CD4-positive, alpha-beta T cell treated with Interleukin-2 at 100 ng/mL for 4 hours (primary cell): ENCODE measurements at regions not wholly inside any gene's neighbourhood (a gene's known extent, or its start where the extent isn't known, plus 50 kb on each side); places are given as distances from the start of the nearest gene placed in this dataset.
A peak's percentile ranks its signal among the peaks of the same experiment; 100 is the strongest.

Experiments used
- DNase-seq: peaks from one replicate; pipeline ENCODE4 v3.0.0-alpha.2; 2020; ENCODE audit warnings: low spot score

DNA sequence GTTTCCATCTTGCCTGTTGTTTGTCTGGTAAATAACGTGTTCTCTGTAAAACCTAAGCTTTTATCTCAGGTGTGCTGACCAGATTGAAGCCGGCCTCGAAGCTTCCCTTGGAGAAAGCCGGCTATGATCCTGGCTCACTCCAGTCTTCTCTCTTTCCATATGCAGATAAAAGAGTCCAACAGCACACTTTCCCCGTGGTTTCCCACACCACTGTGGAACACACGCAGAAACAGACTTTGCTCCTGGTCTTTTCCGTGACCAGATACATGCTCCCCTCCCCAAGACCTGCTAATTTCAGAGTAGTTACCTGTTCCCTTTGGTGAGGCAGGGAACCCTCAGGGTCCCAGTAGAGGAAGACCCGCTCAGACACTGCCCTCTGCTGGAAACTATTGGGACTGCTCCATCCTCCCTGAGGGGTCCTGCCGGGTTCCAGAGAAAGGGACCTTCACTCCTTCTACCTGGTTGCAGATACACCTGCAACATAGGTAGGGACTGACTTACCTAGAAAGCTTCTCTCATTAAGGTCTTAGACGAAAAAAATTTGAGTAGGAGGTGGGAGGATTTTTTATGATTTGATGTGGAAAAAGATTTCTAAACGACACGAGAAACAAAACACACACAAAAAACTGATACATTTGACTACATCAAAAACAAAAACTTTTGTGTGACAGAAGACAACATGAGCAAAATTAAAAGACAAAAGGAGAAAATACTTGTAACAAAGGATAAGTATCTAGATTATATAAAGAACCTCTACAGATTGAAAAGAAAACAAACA is 415.4 kb upstream of the CCDC196 start:
- peak; percentile 75 for DNase-seq

DNA sequence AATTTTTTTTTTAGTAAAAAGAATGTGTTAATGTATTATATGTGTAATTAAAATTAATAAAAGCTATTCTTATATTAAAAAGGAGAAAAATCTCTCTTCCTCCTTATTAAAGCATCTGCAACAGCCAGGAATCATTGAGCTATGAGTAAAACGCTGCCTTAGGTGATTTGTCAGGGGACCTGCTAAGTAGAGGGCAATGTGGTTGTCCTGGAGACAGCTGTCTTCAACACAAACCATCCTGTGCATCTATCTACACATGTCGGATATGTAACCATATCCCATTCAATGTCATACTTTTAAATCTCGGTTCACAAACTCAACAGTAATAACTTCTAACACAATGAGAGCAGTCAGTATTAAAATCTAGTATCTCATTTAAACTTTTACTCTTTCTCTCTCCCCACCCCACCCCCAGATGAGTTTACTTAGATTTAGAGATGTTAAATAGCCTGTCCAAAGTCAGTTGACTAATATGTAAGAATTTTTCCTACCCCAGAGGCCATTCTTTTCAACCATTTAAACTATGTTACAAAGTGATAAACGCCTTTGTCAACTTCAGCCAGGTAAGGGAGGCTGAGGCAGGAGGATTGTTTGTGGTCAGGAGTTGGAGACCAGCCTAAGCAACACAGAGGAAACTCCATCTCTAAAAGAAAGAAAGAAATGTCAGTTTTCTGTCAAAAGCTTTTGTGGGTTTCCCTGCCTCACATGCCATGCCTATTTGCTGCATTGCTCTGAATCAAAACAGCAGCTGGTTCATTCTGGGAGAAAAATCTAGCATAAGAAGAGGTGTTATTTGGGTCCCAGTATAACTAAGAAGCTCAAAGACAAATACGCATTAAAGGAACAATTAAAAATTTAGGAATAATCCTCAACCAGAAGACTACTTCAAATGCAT is 413.7 kb upstream of the CCDC196 start:
- no peak for DNase-seq

DNA sequence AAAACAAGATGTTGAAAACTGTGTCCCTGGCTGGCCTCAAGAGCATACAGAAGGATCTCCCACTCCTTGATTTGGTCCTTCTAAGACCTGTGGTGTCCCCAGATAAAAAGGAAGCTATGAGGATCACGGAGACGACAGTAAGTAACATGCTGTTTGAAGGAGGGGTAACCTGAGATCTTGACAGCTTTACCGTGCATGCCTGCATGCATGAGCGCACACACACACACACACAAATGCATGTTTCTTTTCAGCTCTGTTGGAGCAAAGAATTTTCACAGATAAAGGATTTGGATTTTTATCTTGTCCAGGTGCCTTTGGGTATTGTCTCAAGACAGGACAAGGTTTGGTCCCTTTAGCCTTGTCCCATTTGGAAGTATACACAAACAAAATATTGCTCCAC is 411.6 kb upstream of the CCDC196 start:
- no peak for DNase-seq

DNA sequence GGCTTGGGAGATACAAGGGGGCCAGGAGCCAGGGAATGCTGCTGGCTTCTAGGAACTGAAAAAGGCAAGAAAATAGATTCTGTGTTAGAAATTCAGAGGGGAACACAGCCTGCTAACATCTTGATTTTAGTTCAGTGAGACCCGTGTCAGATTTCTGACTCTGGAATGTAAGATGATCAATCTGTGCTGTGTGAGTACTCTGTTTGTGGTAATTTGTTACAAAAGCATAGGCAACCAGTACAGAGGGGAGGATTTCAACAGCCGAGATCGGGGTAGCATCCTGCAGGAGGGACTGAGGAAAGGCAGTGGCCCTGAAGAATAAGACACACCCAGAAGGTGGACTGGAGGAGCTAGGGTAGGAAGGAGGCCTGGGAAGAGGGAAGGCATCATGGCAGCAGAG is 410.0 kb upstream of the CCDC196 start:
- no peak for DNase-seq

DNA sequence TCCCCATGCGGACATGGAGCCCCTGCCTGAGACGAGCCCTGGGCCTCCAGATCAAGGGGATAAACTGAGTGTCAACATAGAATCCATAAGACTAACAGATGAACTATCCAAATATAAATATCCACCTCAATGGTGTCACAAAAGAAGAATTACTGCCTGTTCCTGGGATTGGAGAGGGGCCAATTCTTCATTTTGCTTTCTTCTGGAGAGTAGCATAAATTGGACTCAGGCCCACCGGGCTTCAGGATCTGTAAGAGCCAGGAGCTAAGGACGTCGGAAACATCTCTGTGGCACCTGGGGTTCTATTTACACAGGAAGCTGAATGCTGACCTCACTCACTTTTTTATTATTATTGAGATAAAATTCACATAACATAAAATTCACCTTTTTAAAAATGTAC is 408.2 kb upstream of the CCDC196 start:
- DNase-seq, result no peak

DNA sequence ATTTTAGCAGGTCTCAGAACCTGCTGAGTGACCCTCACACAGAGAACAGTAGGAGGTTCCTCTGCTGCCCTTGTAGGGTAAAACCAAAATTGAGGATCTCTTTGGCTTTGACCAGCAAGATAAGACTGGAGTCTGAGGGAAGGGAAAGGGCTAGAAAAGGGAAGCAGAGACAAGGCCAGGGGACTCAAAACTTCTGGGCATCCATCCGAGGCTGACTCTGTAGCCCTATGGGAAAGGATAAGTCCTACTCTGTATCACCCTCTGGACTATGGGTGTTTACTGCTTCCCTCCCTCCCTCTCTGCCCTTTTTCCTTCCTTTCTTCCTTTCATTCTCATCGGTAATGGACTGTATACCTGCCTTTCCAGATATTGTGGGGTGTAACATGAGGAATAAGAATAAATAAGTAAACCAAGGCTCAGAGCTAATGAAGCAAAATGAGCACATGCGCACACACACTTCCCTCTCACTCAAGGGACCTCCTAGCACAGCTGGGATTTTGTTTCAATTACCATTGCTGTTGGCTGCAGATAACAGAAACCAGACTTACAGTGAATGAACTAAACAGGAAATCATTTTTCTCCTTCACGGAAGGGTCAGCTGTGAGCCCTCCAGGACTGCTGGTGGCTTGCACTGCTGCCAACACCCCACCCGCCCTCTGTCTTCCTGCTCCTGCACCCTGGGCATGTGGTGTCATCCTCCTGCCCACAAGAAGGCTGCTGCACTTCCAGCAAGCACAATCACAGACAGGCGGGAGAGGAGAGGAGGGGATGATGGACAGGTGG is 404.4 kb upstream of the CCDC196 start:
- DNase-seq, result no peak

DNA sequence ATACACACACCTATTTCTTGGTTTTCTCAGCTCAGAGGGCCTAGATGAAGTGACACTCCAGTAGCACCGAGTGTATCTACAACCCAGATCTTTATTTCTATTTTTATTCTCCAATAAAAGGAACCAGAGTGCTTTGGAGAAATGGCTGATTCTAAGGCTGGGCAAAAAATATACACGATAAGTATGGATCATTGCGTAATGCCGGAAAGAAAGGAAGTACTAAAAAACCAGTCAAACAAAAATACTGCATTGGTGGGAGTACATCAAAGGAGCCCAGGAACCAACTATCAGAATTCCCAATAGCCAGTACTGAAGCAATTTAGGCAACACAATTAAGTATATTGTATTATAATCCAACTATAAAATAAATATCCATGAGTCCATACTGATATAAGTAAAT is 400.9 kb upstream of the CCDC196 start:
- DNase-seq, result no peak

DNA sequence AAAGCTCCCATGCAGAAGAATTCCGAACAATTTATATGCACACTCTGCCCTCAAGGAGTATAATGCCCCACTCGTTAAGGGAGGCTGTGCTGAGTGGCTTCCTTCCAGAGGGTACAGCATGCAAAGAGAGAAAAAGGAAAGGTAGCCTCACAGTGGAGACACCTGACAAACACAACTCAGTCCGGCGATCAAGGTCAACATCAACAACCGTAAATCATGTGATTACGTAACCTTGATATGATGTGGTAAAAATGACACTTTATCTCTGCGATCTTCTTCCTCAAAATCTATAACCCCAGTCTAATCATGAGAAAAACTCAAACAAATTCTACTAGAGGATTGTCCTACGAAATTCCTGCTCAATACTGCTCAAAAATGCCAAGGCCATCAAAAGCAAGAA is 400.5 kb upstream of the CCDC196 start:
- DNase-seq, result no peak

DNA sequence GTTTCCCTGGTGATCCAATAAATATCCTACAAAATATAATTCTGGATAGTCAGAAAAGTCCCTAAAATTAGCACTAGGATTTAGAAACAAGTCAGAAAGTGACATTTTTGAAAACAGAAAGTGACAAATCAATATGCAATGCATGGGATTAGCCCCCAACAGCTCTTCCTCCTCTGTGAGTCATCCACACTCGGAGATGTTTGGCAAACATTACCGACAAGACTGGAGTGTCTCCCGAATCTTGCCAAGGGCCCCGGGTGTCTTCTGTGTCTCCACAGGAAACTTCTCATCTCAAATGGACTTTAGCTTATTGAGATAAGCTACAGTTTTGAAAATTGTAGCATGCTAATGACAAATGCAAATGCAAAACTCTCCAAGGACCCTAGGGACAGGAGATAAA is 398.9 kb upstream of the CCDC196 start:
- DNase-seq, result no peak

DNA sequence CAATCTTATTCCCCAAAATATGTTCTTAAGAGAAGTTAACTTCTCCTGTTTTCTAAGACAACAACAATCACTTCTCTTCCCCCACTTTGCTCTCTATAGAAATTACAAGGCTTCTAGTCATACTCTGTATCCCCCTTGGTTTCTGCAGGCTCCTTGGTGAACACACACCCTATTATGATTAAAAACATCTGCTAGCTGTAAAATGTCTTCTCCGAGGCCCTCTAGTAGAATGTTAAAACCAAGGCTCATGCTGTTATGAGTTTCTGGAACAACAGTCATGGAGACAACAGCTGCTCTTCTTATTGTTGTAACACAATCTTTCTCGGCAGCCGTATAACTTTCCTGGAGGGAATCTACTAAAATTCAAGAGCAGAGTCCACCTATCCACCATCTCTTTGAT is 397.5 kb upstream of the CCDC196 start:
- DNase-seq, result no peak

DNA sequence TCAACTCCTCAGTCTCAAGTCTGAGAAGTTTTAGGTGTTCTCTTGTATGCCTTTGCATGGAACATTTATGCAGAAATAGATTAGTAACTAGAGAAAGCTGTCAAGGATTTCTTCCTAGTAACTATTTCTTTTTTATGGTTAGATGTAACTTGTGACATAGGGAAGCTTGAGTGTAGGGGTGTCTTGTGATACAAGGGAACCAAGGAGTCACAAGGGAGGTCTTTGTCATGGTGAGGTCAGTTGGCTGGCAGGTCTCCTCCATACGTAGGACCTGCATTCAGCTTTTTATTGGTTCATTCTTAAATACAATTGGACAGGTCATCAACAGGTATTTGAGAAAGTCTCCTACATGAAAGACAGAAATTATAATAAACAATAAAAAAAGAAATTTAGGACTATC is 394.0 kb upstream of the CCDC196 start:
- DNase-seq, result no peak

DNA sequence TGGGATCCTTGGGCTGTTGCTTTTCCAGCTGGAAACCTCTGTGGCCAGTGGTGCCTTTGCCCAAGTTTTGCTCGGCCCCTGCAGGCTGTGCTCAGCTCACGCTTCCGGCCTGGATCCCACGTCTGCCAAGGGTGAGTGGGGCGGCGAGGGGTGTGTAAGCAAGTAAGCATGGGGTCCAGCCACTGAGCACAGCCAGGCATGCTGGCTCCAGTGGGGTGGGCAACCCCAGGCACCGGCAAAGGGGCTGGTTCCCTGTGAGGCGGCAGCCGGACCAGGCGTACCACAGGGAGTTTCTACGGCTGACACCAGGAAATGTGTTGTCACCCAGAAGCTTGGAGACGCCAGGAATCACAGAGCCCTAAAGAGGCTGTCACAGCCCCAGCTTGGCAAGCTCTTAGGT is 393.4 kb upstream of the CCDC196 start:
- DNase-seq, result no peak

DNA sequence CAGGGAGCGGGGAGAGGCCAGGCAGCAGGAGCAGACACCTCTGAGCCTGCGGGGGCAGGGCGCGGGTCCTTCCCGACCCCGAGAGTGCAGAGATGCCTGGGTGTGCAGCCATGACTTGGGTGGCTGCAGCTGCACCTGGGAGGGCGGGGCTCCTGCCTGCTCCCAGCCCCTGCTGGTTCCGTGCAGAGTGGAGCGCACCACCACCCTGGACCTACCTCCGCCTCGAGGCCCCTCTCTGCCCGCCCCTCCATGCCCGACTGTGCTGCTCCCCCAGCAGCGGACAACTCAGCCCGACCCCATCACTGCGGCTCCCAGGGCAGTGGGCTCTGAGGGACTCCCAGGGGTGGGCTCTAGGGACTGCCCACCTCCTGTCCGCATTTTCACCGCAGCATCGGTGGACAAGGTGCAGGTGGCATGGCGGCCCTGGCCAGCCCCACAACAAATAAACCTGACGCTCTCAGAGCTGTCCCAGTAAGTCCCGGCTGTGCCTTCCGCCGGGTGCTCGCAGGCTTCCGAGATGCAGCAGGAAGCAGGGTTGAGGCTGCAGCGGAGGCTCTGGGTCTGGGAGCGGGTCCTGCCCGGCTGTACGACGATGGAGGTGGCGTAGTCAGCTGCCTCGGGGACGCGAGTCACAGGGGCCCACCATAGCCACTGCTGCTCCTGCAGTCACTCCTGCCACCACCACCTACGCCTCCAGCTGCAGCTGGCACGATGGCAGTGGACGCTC is 392.0 kb upstream of the CCDC196 start:
- no peak for DNase-seq

DNA sequence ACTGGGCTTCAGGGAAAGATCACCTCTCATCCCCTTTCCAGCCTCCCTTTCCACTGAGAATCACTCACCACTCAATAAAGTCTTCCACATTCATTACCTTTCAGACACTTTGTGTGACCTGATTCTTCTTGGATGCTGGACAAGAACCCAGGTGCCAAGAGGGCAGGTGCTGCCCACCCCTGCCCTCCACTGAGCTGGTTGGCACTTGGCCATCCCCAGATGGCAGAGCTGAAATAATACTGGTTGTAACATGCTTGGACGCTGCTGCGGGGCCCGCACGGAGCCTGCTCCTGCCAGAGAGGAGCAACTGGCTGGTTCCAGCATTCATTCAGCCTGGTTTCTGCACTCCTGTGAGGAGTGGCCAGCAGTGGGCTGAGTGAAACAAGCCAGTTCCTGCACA is 386.7 kb upstream of the CCDC196 start:
- no peak for DNase-seq

DNA sequence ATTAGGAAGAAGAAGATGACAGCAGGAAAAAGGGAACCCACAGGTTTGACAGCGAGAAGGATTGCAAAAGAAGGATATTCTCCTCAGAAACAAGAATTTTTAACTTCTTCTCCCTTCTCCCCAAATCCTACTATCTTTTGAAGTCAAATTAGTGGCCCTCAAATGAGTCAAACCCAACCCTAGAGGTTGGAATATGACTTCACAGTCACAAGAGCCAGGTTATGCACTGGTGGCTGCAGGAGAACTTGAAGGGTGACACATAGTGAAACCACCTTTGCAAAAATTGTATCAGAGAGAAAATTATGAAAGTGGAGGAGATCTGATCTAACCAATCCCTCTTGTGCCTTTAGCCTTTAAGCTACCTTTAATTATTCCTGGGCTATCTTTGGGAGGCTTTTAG is 386.2 kb upstream of the CCDC196 start:
- DNase-seq, result no peak

DNA sequence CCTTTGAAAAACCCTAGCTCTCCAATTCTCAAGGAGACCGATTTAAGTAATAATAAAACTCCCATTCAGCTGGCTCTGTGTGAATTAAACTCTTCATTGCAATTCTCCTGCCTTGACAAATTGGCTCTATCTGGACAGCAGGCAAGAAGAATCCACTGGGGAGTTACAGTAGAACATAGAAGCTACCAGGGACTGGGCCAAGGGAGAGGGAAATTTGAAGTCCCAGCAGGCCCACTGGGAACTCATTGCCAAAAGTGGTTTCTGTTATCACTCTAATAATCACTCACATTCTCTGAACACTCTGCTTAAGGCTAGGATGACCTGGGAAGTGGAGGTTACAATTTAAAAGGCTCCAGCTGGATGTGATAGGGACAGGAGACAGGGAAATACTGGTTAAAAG is 384.5 kb upstream of the CCDC196 start:
- DNase-seq, result no peak

DNA sequence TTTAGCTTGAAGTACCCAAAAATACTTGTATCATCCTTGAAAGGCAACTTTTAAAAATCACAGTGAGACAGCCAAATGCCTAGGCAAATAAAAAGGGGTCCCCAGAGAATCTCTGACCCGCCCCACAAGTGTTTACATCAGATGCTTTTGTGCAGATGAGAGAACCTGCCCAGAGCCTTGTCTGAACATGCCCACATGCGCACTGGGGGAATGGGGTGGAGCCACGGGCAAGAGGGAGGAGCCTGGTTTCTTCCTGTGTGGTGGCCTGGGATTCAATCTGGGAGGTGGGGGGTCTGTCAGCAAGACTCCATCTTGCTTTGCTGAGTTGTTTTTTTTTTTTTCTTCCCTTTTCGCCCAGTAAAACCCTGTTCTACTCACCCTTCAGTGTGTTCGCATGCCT is 381.7 kb upstream of the CCDC196 start:
- no peak for DNase-seq

DNA sequence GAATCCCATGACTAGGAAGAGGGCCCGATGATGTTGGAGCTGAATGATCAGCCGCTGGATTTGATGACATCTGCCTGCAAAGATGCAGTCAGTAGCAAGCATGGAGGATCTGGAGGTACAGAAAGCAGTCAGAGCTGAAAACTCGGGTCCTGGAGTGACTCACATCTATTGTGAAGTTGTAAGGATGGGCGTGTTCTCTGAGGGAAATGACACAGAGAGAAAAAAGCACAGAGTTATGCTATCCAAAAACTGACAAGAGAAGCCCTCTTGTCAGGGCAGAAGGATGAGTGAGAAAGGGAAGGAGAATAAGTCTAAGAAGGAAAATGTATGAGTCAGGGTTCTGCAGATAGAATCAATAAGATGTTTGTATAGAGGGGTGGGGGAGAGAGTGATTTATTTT is 380.4 kb upstream of the CCDC196 start:
- no peak for DNase-seq

DNA sequence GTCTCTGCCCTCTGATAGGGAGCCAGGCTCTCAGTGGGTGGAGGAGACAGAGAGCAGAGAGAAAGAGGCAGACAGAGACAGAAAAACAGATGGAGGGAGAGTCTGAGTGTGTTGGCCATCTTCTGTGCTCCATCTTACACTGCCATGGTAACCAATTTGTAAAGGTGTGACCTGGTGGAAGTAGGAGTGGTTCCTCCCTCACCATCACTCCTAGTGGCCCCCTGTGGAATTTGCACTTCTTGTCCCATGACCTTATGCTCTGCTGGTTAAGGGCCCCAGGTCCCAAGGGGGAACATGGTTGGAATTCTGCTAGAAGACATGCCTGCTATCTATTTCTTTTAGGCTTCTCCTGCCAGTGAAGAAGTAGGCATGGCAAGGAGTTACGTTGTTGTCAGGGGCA is 376.7 kb upstream of the CCDC196 start:
- no peak for DNase-seq

DNA sequence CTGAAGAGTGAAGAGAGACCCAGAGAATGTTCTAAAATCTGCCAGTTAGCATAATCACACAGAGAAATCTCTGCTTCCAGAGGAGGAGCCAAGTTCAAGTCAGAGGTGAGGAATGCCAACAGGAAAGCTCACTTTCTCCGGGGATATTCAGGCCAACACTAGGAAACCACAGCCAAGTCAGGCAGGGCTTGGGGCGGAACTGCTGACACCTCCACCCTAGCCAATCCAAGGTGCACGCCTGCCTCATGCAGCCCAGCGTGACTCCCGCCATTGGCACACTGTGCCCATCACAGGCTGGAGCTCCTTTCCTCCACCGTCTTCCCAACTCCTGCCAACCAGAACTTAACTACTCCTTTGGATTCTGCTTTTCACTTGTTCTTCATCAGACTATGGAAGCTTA is 374.3 kb upstream of the CCDC196 start:
- DNase-seq, result no peak

DNA sequence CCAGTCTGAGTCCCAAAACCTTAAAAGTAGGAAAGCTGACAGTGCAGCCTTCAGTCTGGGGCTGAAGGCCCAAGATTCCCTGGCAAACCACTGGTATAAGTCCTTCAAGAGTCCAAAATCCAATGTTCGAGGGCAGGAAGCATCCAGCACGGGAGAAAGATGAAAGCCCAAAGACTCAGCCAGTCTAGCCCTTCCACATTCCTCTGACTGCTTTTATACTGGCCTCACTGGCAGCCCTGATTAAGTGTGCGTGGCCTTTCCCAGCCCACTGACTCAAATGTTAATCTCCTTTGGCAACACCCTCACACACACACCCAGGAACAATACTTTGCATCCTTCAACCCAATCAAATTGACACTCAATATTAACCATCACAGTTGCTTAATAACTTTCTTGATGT is 372.1 kb upstream of the CCDC196 start:
- no peak for DNase-seq
